ENCODE measurements at regions not wholly inside any gene's neighbourhood (a gene's known extent, or its start where the extent isn't known, plus 50 kb on each side); places are given as distances from the start of the nearest gene placed in this dataset.

GRCh38 chr1:59098655-59099054, 198.2 kb upstream of the FGGY start:
- Histone ChIP-seq H3K9me1 (ENCODE audit: control insufficient read depth, insufficient read depth, low read length) (no peaks in the 10 kb centered on the region), H3K27me3 (ENCODE audit: control insufficient read depth in 2 of 2, insufficient read depth in 2 of 2, low read length in 2 of 2) (0 out of 5 replicates have a peak, but pooled peaks cover 0 to 3% of the 10 kb centered on the region in 2 experiments), H3K4me3 (no peak overlapping the region), H2AFZ (ENCODE audit: low read depth, low read length) (no peak overlapping the region), H4K20me1 (replicated peaks; ENCODE audit: control insufficient read depth, insufficient read depth, low read length) (no peaks in the 10 kb centered on the region), H3K9me3 (replicated peaks; ENCODE audit: control insufficient read depth, insufficient read depth, low read depth, low read length) (no peaks in the 10 kb centered on the region), H3K79me2 (ENCODE audit: control insufficient read depth, insufficient read depth, low read length) (no peaks in the 10 kb centered on the region), H3K36me3 (ENCODE audit: control insufficient read depth, insufficient read depth, low read length) (no peaks in the 10 kb centered on the region), H3K27ac (ENCODE audit: extremely low read depth, low read depth, low read length) (no peak overlapping the region), H3K4me1 (replicated peaks in 1 of 2; ENCODE audit: control insufficient read depth in 2 of 2, insufficient read depth in 2 of 2, low read length in 2 of 2) (peaks cover 0 to 7% of the 10 kb centered on the region in 2 experiments; a peak in 3 of 5 replicates), H3K9ac (ENCODE audit: insufficient read depth in 1 of 2, low read depth in 2 of 2, low read length in 2 of 2) (no peak overlapping the region), H3K4me2 (ENCODE audit: insufficient read depth, low read length) (no peak overlapping the region)
- no peak for FAIRE-seq
- no peak for DNase-seq (ENCODE audit: extremely low read depth in 1 of 4, low spot score in 3 of 4)
- ChIA-PET POLR2A (interaction anchor here (1.1 kb wide), 1 partner anchor 10 kb away, joined by 4 read pairs; no protein-coding TSS in a partner anchor), CTCF (ENCODE audit: low intra/inter-chr PET ratio) (no interaction called here)
- no TSS peak for BruUV-seq (replicated peaks)
- WGBS (ENCODE audit: insufficient coverage, low coverage, missing lambda C conversion rate) = 7% methylated on average over 2 of the region's 2 CpGs
- in situ Hi-C loops (cut with MboI) (no loop called here), intact Hi-C loops (cut with micrococcal nuclease) (no loop called here)
- TF ChIP-seq SMARCA4 (IDR thresholded peaks at IDR 0.05) (no peak), SRSF9 (IDR thresholded peaks at IDR 0.05; ENCODE audit: borderline replicate concordance, low read depth, low read length) (no peak), ATF6 (CRISPR knock-in tag; IDR thresholded peaks at IDR 0.05) (no peak)
- ATAC-seq = no peak
